ENCODE measurements at regions not wholly inside any gene's neighbourhood (a gene's known extent, or its start where the extent isn't known, plus 50 kb on each side); places are given as distances from the start of the nearest gene placed in this dataset.

DNA sequence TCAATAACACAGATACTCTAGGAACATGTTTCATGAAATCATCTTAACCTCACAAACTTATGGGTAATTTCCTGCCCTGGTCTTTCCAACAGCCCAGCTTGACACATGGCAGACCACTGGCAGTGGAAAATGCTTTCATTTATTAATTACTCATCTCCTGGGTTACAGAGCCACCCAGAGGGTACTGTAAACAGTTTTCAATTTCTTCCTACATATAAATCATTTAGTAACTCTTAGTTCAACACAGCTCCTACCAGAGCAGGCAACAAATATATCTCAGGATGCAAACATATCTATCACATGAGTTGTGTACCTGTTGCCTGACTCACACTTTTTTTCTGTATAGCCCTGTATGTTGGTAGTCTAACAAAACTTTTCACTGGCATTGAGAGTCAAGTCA lies 99.2 kb upstream of the VRK2 start:
- no peak for DNase-seq

DNA sequence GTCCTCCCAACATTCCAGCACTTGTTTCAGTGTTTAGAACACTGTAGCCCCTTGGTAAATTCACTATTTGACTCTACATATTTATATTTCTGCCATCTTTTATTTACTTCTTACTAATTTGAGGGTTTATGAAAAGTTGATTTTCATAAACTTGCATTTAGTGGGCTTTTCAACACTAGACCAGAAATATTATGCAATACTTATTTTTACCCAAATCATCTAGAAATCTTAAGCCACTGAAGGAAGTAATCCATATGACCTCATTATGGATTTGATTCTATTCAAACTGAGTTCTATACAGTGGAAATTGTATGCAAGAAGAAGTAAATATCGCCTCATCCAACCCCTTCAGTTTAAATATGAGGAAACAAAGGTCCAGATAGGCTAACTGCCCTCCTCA lies 92.6 kb upstream of the VRK2 start:
- no peak for DNase-seq

DNA sequence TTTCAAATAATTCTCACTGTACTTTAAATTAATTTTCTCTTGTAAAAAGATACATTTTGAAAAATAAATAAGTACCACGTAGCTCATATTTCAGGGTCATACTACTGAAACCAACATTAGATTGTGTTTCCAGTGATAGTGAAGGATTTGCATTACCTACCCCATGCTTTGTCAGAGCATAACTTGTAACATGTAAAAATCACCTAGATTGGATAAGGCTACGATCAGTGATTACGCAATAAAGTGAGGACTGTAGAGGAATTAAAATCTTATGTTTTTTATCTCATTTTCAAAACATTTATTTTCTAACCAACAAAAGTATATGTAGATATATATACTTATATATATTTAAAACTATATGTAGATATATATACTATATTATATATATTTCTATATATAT lies 89.4 kb upstream of the VRK2 start:
- no peak for DNase-seq

DNA sequence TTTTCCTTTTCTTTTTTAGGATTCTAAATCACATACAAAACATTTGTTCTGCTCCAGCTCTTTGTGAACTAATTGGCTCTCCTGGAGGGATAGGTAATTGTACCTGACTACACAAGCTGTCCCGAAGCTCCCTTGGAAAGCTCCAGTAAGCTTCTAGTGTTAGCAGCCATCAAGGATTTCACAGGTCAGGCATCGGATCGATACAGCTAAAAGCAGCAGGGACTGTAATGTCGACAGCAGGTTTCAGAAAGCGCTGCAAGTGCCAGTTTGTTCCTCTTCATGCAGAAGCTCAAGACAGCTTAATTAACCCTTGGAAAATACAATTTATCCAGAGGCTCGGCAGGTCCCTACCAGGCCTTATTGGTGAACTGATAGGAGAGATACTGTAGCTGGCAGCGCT lies 87.2 kb upstream of the VRK2 start:
- no peak for DNase-seq

DNA sequence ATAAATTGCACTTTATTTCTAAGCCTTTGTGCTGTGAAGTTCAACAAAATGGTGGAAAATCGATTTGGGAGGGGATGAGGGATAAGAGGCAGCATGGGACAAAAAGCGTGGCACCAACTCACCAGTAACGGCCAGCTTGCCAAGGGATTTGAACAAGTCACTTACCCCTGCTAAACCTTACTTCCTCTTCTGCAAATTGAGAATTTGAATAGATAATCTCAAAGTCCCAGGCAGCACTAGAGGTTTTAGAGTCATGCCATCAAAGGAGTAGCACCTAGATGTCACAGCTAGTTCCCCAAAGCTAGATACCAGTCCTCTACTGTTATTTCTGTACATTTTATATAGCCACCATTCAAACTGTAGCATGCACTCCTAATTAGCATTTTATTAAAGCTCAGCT lies 83.7 kb upstream of the VRK2 start:
- DNase-seq: no peak

DNA sequence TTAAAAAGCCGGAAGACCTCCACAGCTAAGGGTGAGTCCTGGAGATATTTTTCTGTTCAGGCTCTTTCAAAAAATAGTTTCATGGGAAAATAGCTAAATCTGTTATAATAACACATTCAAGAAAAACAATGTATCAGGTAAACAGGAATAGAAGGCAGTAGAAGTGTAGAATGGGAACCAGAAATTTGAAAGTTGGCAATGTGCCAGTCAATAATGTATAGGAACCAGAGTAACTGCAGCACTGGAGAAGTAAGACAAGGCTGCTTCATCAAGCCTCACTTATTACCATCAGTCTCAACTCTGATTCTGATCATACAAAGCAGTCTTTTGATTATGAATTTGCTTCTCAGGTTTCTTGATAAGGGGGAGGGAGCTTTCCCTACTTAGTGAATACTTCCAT lies 81.4 kb upstream of the VRK2 start:
- DNase-seq: no peak

DNA sequence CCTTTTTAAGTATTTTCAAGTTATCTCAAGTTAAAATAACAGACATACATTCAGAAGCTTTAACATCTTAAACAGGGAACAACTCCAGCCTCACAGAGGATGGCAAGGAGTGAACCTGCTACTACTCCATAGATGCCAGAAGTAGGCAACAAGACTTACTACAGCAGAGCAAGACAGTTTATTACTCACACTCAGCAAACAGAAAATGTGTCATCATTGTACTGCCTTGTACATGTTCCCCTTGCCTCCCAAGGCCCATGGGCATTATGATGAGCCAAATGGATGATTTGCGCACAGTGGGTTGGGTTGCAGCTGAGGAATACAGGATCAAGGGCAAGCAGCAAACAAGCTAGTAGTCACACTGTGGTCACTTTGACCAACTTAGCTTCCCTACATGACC lies 80.6 kb upstream of the VRK2 start:
- DNase-seq: no peak

DNA sequence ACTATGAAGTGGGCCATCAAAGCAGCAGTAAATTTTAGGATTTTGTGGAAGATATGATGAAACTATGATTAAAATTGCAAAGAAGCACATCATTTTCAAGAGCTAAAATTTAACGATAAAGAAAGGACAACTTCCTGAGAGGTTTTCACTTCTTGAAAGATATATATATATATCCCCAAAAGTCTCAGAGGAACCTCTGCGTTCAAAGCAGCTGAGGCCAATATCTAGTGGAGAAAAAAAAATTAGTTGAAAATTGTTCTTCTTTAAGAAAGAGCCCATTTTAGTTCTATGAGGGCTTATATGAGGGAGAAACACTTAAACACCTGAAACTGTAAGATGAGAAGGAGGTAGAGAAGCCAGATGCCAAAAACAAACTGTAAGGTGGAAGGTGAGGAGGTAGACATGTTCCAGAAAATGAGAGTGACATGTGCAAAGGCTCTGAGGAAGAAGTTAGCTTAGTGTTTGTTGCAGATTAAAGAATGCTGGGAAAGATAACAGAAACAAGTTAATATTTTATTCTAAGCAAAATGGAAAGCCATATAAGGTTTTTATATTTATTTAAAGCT lies 72.9 kb upstream of the VRK2 start:
- no peak for DNase-seq

DNA sequence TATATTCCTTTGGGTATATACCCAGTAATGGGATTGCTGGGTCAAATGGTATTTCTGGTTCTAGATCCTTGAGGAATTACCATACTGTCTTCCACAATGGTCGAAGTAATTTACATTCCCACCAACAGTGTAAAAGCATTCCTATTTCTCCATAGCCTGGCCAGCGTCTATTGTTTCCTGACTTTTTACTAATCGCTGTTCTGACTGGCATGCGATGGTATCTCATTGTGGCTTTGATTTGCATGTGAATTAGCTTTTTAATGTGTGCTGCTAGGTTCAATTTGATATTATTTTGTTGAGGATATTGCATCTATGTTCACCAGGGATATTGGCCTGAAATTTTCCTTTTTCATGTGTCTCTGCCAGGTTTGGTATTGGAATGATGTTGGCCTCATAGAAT lies 67.4 kb upstream of the VRK2 start:
- no peak for DNase-seq

DNA sequence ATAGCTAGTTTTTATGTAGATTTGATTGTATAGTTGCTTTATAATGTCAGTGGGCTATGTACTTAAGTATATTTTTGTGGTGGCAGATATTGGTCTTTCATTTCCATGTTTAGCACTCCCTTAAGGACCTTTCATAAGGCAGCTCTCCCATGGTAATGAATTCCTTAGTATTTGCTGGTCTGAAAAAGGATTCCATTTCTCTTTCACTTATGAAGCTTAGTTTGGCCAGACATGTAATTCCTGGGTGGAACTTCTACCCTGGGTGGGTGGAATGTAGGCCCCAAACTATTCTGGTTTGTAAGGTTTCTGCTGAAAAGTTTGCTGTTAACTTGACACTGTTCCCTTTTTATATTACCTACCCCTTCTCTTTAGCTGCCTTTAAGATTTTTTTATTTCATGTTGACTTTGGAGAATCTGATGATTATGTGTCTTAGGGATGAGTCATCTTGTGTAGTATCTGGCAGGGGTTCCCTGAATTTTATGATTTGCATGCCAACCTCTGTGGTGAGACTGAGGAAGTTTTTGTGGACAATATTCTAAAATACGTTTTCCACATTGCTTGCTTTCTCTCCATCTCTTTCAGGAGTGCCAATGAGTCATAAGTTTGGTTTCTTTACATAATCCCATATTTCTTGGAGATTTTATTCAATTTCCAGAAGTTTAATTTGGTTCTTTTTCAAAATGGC lies 65.4 kb upstream of the VRK2 start:
- DNase-seq: no peak

DNA sequence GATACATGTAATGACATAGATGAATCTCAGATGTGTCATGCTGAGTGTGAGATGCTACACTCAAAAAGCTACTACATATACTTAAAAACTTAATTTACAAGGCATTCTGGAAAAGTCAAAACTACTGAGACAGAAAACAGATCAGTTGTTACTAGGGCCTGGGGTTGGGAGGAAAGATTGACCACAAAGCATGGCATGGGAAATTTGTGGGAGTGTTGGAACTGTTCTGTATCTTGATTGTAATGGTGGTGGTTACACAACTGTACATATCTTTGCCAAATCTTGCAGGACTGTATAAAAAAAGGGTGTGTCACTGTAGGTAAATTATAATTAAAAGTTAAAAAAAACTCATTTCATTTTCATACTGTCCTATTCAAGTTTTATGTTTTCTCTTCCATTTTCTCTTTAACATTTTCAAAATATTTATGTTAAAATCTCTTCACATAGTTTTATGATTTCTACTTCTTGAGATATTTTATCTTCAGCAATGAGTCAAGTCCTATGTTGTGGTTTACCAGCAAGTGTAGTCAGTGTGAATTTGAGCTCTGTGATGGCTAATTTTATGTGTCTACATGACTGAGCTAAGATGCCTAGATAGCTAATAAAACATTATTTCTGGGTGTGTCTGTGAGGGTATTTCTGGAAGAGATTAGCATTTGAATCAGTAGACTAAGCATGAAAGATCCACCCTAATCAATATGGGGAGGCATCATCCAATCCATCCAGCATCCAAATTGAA lies 58.6 kb upstream of the VRK2 start:
- no peak for DNase-seq

DNA sequence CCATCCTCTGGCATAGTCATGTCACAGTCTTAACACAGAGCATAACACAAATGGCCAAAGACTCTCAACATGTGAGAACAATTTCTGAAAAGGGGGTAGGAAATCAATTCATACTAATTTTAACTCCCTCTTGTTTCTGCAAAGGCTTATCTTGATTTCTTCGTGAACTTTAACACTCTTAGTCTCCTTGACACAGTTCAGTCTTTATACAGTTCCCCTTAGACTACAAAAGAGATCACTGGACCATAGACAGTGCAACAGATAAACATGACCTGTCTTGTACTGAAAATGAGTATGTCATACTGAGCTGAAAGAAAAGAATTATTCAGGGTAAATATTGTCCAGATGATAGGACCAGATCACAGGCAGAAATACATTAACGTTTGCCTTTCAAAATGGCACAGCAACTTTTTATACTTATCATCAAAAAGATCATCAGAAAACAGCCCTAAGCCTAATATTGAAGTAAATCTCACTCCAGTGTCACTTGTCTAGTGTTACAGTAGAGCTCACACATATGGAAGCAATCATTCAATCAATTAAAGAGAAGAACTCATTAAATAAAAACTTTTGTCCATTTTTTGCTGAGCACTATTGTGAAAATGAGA lies 56.4 kb upstream of the VRK2 start:
- no peak for DNase-seq

All from muscle of arm (tissue), 1 donor.